ENCODE measurements at regions not wholly inside any gene's neighbourhood (a gene's known extent, or its start where the extent isn't known, plus 50 kb on each side); places are given as distances from the start of the nearest gene placed in this dataset.

DNA sequence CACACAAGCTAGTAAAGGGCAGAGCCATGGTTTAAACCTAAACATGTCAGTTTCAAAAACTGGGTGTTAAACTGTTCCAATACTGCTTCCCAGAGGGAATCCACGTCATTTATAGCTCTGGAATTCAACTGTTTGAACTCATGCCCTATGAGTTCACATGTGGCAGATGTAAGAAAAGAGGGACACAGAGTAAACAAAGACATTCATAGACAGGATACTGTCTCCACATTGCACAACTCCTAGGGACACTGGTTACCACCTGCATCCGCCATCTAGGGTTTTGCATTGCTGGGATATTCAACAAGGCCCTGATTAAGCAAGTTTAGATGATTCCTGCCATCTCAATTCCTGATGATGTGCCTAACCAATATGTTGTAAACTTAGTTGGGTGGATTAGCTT, 134.1 kb upstream of the COL8A1 start:
- CTCF ChIA-PET: no interaction called here
- no peak for DNase-seq

DNA sequence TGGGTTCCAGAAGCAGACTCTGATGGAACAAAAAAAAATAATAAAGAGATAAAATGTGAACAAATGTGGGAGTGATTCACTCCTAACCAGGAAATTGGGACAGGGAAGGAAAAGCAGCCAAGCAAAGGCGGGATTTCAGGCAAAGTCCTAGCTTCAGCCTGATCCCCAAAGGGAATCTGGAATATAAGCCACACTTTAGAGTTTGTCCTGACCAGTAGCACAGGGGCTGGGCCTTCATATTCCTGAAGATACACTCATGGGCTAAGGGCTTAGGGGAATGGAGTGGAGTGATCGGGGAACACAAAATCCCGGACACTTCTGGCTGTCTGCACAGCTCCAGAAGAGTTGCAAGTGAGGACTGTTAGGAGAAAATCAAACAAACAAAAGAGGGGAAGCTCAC, 135.0 kb upstream of the COL8A1 start:
- DNase-seq: no peak
- no peaks in the 10 kb centered on the region for H3K9me3 Mint-ChIP-seq (ENCODE audit: unreplicated experiment)
- Histone ChIP-seq H3K9me3 (no peaks in the 10 kb centered on the region), H3K27me3 (replicated peaks; ENCODE audit: control insufficient read depth, insufficient read depth, low read length) (no peaks in the 10 kb centered on the region), H3K36me3 (ENCODE audit: control insufficient read depth, insufficient read depth, low read length) (no peaks in the 10 kb centered on the region), H3K4me1 (no peaks in the 10 kb centered on the region), H3K4me3 (ENCODE audit: low read depth, low read length) (no peak overlapping the region)
- BruUV-seq (replicated peaks): no TSS peak
- POLR2A ChIA-PET: no interaction called here
- no peak overlapping the region for H3K4me3 Mint-ChIP-seq (ENCODE audit: unreplicated experiment)
- no peak overlapping the region for H3K27ac Mint-ChIP-seq (ENCODE audit: unreplicated experiment)
- no peaks in the 10 kb centered on the region for H3K4me1 Mint-ChIP-seq (ENCODE audit: low read depth, unreplicated experiment)
- CTCF ChIA-PET: no interaction called here
- no peaks in the 10 kb centered on the region for H3K36me3 Mint-ChIP-seq (ENCODE audit: insufficient read depth, unreplicated experiment)
- TF ChIP-seq, protein P1, sequence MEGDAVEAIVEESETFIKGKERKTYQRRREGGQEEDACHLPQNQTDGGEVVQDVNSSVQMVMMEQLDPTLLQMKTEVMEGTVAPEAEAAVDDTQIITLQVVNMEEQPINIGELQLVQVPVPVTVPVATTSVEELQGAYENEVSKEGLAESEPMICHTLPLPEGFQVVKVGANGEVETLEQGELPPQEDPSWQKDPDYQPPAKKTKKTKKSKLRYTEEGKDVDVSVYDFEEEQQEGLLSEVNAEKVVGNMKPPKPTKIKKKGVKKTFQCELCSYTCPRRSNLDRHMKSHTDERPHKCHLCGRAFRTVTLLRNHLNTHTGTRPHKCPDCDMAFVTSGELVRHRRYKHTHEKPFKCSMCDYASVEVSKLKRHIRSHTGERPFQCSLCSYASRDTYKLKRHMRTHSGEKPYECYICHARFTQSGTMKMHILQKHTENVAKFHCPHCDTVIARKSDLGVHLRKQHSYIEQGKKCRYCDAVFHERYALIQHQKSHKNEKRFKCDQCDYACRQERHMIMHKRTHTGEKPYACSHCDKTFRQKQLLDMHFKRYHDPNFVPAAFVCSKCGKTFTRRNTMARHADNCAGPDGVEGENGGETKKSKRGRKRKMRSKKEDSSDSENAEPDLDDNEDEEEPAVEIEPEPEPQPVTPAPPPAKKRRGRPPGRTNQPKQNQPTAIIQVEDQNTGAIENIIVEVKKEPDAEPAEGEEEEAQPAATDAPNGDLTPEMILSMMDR (IDR thresholded peaks at IDR 0.05; ENCODE audit: insufficient read depth in 1 of 2, low read depth in 1 of 2, low read length in 1 of 2, severe bottlenecking in 1 of 2, unreplicated experiment in 1 of 2): no peak
- intact Hi-C loops (cut with micrococcal nuclease; ENCODE audit: unreplicated experiment): no loop called here
- no peaks in the 10 kb centered on the region for H3K27me3 Mint-ChIP-seq (ENCODE audit: insufficient read depth, unreplicated experiment)

More for the DNA sequence above, 134.1 kb upstream of the COL8A1 start:
- Histone ChIP-seq H3K27me3 (replicated peaks; ENCODE audit: control insufficient read depth, insufficient read depth, low read length) (no peaks in the 10 kb centered on the region), H3K4me1 (no peaks in the 10 kb centered on the region), H3K4me3 (ENCODE audit: low read depth, low read length) (no peak overlapping the region), H3K36me3 (ENCODE audit: control insufficient read depth, insufficient read depth, low read length) (no peaks in the 10 kb centered on the region), H3K9me3 (no peaks in the 10 kb centered on the region)
- POLR2A ChIA-PET: interaction anchor here (0.7 kb wide), 1 partner anchor 397 kb away, joined by 3 read pairs; no protein-coding TSS in a partner anchor
- no peaks in the 10 kb centered on the region for H3K4me1 Mint-ChIP-seq (ENCODE audit: low read depth, unreplicated experiment)
- TF ChIP-seq, protein P1 (IDR thresholded peaks at IDR 0.05; ENCODE audit: insufficient read depth in 1 of 2, low read depth in 1 of 2, low read length in 1 of 2, severe bottlenecking in 1 of 2, unreplicated experiment in 1 of 2): no peak
- H3K9me3 Mint-ChIP-seq (ENCODE audit: unreplicated experiment): no peaks in the 10 kb centered on the region
- no peak overlapping the region for H3K27ac Mint-ChIP-seq (ENCODE audit: unreplicated experiment)
- H3K36me3 Mint-ChIP-seq (ENCODE audit: insufficient read depth, unreplicated experiment): no peaks in the 10 kb centered on the region
- intact Hi-C loops (cut with micrococcal nuclease; ENCODE audit: unreplicated experiment): no loop called here
- no TSS peak for BruUV-seq (replicated peaks)
- H3K27me3 Mint-ChIP-seq (ENCODE audit: insufficient read depth, unreplicated experiment): no peaks in the 10 kb centered on the region
- no peak overlapping the region for H3K4me3 Mint-ChIP-seq (ENCODE audit: unreplicated experiment)

DNA sequence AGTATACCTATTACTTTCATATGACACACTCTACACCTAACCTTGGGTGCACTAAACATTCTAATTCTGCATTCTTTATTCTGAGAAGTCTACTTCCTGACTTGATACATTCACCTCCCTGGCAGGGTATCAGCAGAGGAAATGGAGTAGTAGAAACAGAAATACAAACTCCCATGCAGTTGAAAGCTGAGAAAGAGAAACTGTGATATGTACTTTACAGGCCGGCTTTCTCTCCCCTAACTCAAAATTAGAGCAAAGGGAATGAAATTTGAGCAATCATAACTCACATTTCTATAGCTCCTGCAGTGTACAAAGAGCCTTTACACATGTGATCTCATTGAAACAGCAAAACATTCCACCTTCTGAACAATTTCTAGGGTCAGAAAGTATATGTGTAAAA, 135.5 kb upstream of the COL8A1 start:
- TF ChIP-seq, protein P1 (IDR thresholded peaks at IDR 0.05; ENCODE audit: insufficient read depth in 1 of 2, low read depth in 1 of 2, low read length in 1 of 2, severe bottlenecking in 1 of 2, unreplicated experiment in 1 of 2): no peak
- ChIA-PET CTCF (no interaction called here), POLR2A (no interaction called here)
- H3K4me1 Mint-ChIP-seq (ENCODE audit: low read depth, unreplicated experiment): no peaks in the 10 kb centered on the region
- no peaks in the 10 kb centered on the region for H3K36me3 Mint-ChIP-seq (ENCODE audit: insufficient read depth, unreplicated experiment)
- intact Hi-C loops (cut with micrococcal nuclease; ENCODE audit: unreplicated experiment): no loop called here
- Histone ChIP-seq H3K4me1 (no peaks in the 10 kb centered on the region), H3K4me3 (ENCODE audit: low read depth, low read length) (no peak overlapping the region), H3K27me3 (replicated peaks; ENCODE audit: control insufficient read depth, insufficient read depth, low read length) (no peaks in the 10 kb centered on the region), H3K9me3 (no peaks in the 10 kb centered on the region), H3K36me3 (ENCODE audit: control insufficient read depth, insufficient read depth, low read length) (no peaks in the 10 kb centered on the region)
- no peak overlapping the region for H3K4me3 Mint-ChIP-seq (ENCODE audit: unreplicated experiment)
- H3K9me3 Mint-ChIP-seq (ENCODE audit: unreplicated experiment): no peaks in the 10 kb centered on the region
- DNase-seq: no peak
- H3K27ac Mint-ChIP-seq (ENCODE audit: unreplicated experiment): no peak overlapping the region
- H3K27me3 Mint-ChIP-seq (ENCODE audit: insufficient read depth, unreplicated experiment): no peaks in the 10 kb centered on the region
- BruUV-seq (replicated peaks): no TSS peak

Data from Caco-2 (cell line).